ENCODE measurements at regions not wholly inside any gene's neighbourhood (a gene's known extent, or its start where the extent isn't known, plus 50 kb on each side); places are given as distances from the start of the nearest gene placed in this dataset.

- Histone ChIP-seq H3K27ac (ENCODE audit: control insufficient read depth, insufficient read depth) (no peak overlapping the region), H3K9ac (ENCODE audit: control insufficient read depth, insufficient read depth, low read length) (no peak overlapping the region), H3K36me3 (ENCODE audit: control insufficient read depth in 2 of 2, insufficient read depth in 2 of 2, low read length in 1 of 2) (no peaks in the 10 kb centered on the region), H3K4me3 (no peak overlapping the region), H3K79me2 (ENCODE audit: control insufficient read depth, insufficient read depth, low read length) (no peaks in the 10 kb centered on the region), H2AFZ (ENCODE audit: control insufficient read depth, low read depth, low read length) (no peak overlapping the region), H4K20me1 (ENCODE audit: control insufficient read depth, insufficient read depth) (no peaks in the 10 kb centered on the region), H3K4me2 (ENCODE audit: control insufficient read depth, insufficient read depth) (no peak overlapping the region), H3K4me1 (ENCODE audit: control insufficient read depth, insufficient read depth, low read length) (no peaks in the 10 kb centered on the region), H3K27me3 (replicated peaks in 1 of 2; ENCODE audit: control insufficient read depth in 2 of 2, insufficient read depth in 2 of 2, low read length in 1 of 2) (peaks cover 0 to 2% of the 10 kb centered on the region in 2 experiments; a peak in 2 of 4 replicates), H3K9me3 (replicated peaks; ENCODE audit: control insufficient read depth, insufficient read depth, low read length) (no peaks in the 10 kb centered on the region)
- RAD21 ChIA-PET (ENCODE audit: unreplicated experiment) = interaction anchor here (1.0 kb wide), 1 partner anchor 9 kb away, joined by 3 read pairs; no protein-coding TSS in a partner anchor
- in situ Hi-C loops (cut with MboI) = loop anchor here (25.0 kb wide), 1 partner anchor 526 kb away; no protein-coding TSS in a partner anchor
- SMC1A ChIA-PET (ENCODE audit: uncharacterized antibody, unreplicated experiment) = interaction anchor here (1.3 kb wide), 1 partner anchor 9 kb away, joined by 3 read pairs; no protein-coding TSS in a partner anchor
- FAIRE-seq (no peak), DNase-seq (ENCODE audit: low read depth, low spot score) (no peak), ATAC-seq (no peak)
- TF ChIP-seq TCF7 (IDR thresholded peaks at IDR 0.05; ENCODE audit: borderline replicate concordance) (no peak), ZNF384 (IDR thresholded peaks at IDR 0.05; ENCODE audit: borderline replicate concordance, low read depth, low read length) (no peak), BCL11A (IDR thresholded peaks at IDR 0.05; ENCODE audit: low read depth, low read length) (no peak), ETV6 (conservative IDR thresholded peaks at IDR 0.05 in 1 of 2, IDR thresholded peaks at IDR 0.05 in 1 of 2; ENCODE audit: borderline replicate concordance in 1 of 2, low read depth in 1 of 2) (no peak)
- CTCF ChIA-PET = interaction anchor here (1.2 to 1.8 kb wide), 2 partner anchors 9 to 84 kb away, joined by 3 to 13 read pairs; no protein-coding TSS in a partner anchor
- POLR2A ChIA-PET = no interaction called here
- intact Hi-C loops (cut with micrococcal nuclease; ENCODE audit: unreplicated experiment) = no loop called here
- 16% methylated on average over 12 of the region's 12 CpGs for WGBS (ENCODE audit: insufficient coverage, insufficient replicate concordance, low lambda C conversion rate, missing lambda C conversion rate)
- no TSS peak for BruUV-seq (replicated peaks)
These were observed 313.5 kb upstream of the MSX2 start for GRCh38 chr5:174410716-174411478.

GRCh38 chr5:174411479-174411819 lies 312.9 kb upstream of the MSX2 start:
- Histone ChIP-seq H3K27me3 (replicated peaks in 1 of 2; ENCODE audit: control insufficient read depth in 2 of 2, insufficient read depth in 2 of 2, low read length in 1 of 2) (peaks cover 0 to 2% of the 10 kb centered on the region in 2 experiments; a peak in 3 of 4 replicates), H4K20me1 (ENCODE audit: control insufficient read depth, insufficient read depth) (no peaks in the 10 kb centered on the region), H3K4me2 (ENCODE audit: control insufficient read depth, insufficient read depth) (no peak overlapping the region), H3K4me3 (no peak overlapping the region), H2AFZ (ENCODE audit: control insufficient read depth, low read depth, low read length) (no peak overlapping the region), H3K9me3 (replicated peaks; ENCODE audit: control insufficient read depth, insufficient read depth, low read length) (no peaks in the 10 kb centered on the region), H3K36me3 (ENCODE audit: control insufficient read depth in 2 of 2, insufficient read depth in 2 of 2, low read length in 1 of 2) (no peaks in the 10 kb centered on the region), H3K9ac (ENCODE audit: control insufficient read depth, insufficient read depth, low read length) (no peak overlapping the region), H3K4me1 (ENCODE audit: control insufficient read depth, insufficient read depth, low read length) (no peaks in the 10 kb centered on the region), H3K79me2 (ENCODE audit: control insufficient read depth, insufficient read depth, low read length) (no peaks in the 10 kb centered on the region), H3K27ac (ENCODE audit: control insufficient read depth, insufficient read depth) (no peak overlapping the region)
- TF ChIP-seq NBN (IDR thresholded peaks at IDR 0.05) (no peak), ZNF217 (IDR thresholded peaks at IDR 0.05) (no peak), BRCA1 (IDR thresholded peaks at IDR 0.05; ENCODE audit: low read depth, low read length) (no peak)
- CTCF ChIA-PET = interaction anchor here (1.8 kb wide), 1 partner anchor 8 kb away, joined by 13 read pairs; no protein-coding TSS in a partner anchor
- POLR2A ChIA-PET = no interaction called here
- BruUV-seq (replicated peaks) = no TSS peak
- DNase-seq (ENCODE audit: low read depth, low spot score) (no peak), FAIRE-seq (no peak), ATAC-seq (no peak)
- SMC1A ChIA-PET (ENCODE audit: uncharacterized antibody, unreplicated experiment) = interaction anchor here (1.3 kb wide), 1 partner anchor 8 kb away, joined by 3 read pairs; no protein-coding TSS in a partner anchor
- WGBS (ENCODE audit: insufficient coverage, insufficient replicate concordance, low lambda C conversion rate, missing lambda C conversion rate) = 22% methylated on average over 4 of the region's 4 CpGs
- in situ Hi-C loops (cut with MboI) = loop anchor here (25.0 kb wide), 1 partner anchor 526 kb away; no protein-coding TSS in a partner anchor
- intact Hi-C loops (cut with micrococcal nuclease; ENCODE audit: unreplicated experiment) = no loop called here
- RAD21 ChIA-PET (ENCODE audit: unreplicated experiment) = no interaction called here

Measured in GM12878 (cell line).